Gastrocnemius medialis (tissue), 4 donors: ENCODE measurements at regions not wholly inside any gene's neighbourhood (a gene's known extent, or its start where the extent isn't known, plus 50 kb on each side); places are given as distances from the start of the nearest gene placed in this dataset.

Experiments
- CTCF ChIP-seq, 5 experiments: fragments of 450-650 bp in 3 of 5; fragments of 200-600 bp in 2 of 5; sonication (generic) in 2 of 5; IDR thresholded peaks in 4 of 5; conservative IDR thresholded peaks in 1 of 5; 1 replicate in 4 of 5; 2 replicates in 1 of 5; pipeline ENCODE4 v1.5.1; 2016 to 2019; ENCODE audit warnings: antibody characterized with exemption in 5 of 5, mild to moderate bottlenecking in 3 of 5, moderate library complexity in 3 of 5
- POLR2A ChIP-seq, 2 donors: fragments of 450-650 bp; IDR thresholded peaks; one replicate each; pipeline ENCODE4 v1.6.1; 2017; ENCODE audit warnings: antibody characterized with exemption in 2 of 2, mild to moderate bottlenecking in 2 of 2, moderate library complexity in 2 of 2

- TF ChIP-seq CTCF (IDR thresholded peaks at IDR 0.05 in 4 of 5, conservative IDR thresholded peaks at IDR 0.05 in 1 of 5) = no peak
- no peak for TF ChIP-seq POLR2A (IDR thresholded peaks at IDR 0.05)
Observed at GRCh38 chr7:131843898-131844331, 287.5 kb upstream of the PODXL start.
